Kidney tubule cell (primary cell): ENCODE measurements at regions not wholly inside any gene's neighbourhood (a gene's known extent, or its start where the extent isn't known, plus 50 kb on each side); places are given as distances from the start of the nearest gene placed in this dataset.

Experiments used
- DNase-seq: peaks from one replicate; pipeline ENCODE4 v3.0.0-alpha.2; 2018; ENCODE audit warnings: low spot score

- no peak for DNase-seq
Observed at GRCh38 chr6:25066593-25066992, 130.8 kb upstream of the RIPOR2 start.

GRCh38 chr6:25068866-25069265 lies 133.1 kb upstream of the RIPOR2 start:
- no peak for DNase-seq

- peak; percentile 80 for DNase-seq
Observed at GRCh38 chr6:25070547-25071366, 135.0 kb upstream of the RIPOR2 start.

- no peak for DNase-seq
Observed at GRCh38 chr6:25078141-25078540, 142.4 kb upstream of the RIPOR2 start.

- no peak for DNase-seq
Observed at GRCh38 chr6:25083784-25084507, 148.2 kb upstream of the RIPOR2 start.

GRCh38 chr6:25084508-25084833 lies 148.7 kb upstream of the RIPOR2 start:
- DNase-seq: no peak

- no peak for DNase-seq
Observed at GRCh38 chr6:25085756-25086155, 150.0 kb upstream of the RIPOR2 start.

GRCh38 chr6:25086500-25087091 lies 150.8 kb upstream of the RIPOR2 start:
- DNase-seq: no peak

- no peak for DNase-seq
Observed at GRCh38 chr6:25088513-25088912, 152.8 kb upstream of the RIPOR2 start.

- DNase-seq: no peak
Observed at GRCh38 chr6:25089442-25089841, 153.7 kb upstream of the RIPOR2 start.

- DNase-seq: no peak
Observed at GRCh38 chr6:25094726-25095125, 159.0 kb upstream of the RIPOR2 start.

GRCh38 chr6:25100288-25100687 lies 164.5 kb upstream of the RIPOR2 start:
- no peak for DNase-seq

GRCh38 chr6:25103603-25104002 lies 167.8 kb upstream of the RIPOR2 start:
- DNase-seq: peak; percentile 49

- DNase-seq: no peak
Observed at GRCh38 chr6:25105070-25105925, 169.5 kb upstream of the RIPOR2 start.

- no peak for DNase-seq
Observed at GRCh38 chr6:25107218-25107617, 171.5 kb upstream of the RIPOR2 start.

GRCh38 chr6:25111782-25112181 lies 167.4 kb upstream of the CARMIL1 start:
- DNase-seq: no peak

GRCh38 chr6:25112322-25112773 lies 166.8 kb upstream of the CARMIL1 start:
- DNase-seq: no peak

- DNase-seq: no peak
Observed at GRCh38 chr6:25113436-25113835, 165.7 kb upstream of the CARMIL1 start.

- no peak for DNase-seq
Observed at GRCh38 chr6:25118038-25118437, 161.1 kb upstream of the CARMIL1 start.

GRCh38 chr6:25121186-25121585 lies 158.0 kb upstream of the CARMIL1 start:
- no peak for DNase-seq

GRCh38 chr6:25122001-25122400 lies 157.2 kb upstream of the CARMIL1 start:
- no peak for DNase-seq

- no peak for DNase-seq
Observed at GRCh38 chr6:25122622-25123237, 156.4 kb upstream of the CARMIL1 start.
